PFSK-1 (cell line): ENCODE measurements at regions not wholly inside any gene's neighbourhood (a gene's known extent, or its start where the extent isn't known, plus 50 kb on each side); places are given as distances from the start of the nearest gene placed in this dataset.

ENCODE experiments used
- FOXP2 ChIP-seq: optimal IDR thresholded peaks from 2 replicates; pipeline ENCODE3; 2011; ENCODE audit warnings: borderline replicate concordance, control low read depth, inconsistent platforms; ENCODE audit not compliant: insufficient read depth; ENCODE audit errors: extremely low read length, extremely low read depth
- POLR2AphosphoS5 ChIP-seq: IDR thresholded peaks from 2 replicates; pipeline ENCODE4 v1.6.1; 2012; ENCODE audit warnings: low read depth, mild to moderate bottlenecking, control low read depth, low read length, moderate library complexity
- SIN3A ChIP-seq: IDR thresholded peaks from 2 replicates; pipeline ENCODE4 v1.6.1; 2012; ENCODE audit warnings: mild to moderate bottlenecking, low read length, moderate library complexity, borderline replicate concordance; ENCODE audit not compliant: insufficient read depth
- TAF1 ChIP-seq: IDR thresholded peaks from 2 replicates; pipeline ENCODE4 v1.6.1; 2012; ENCODE audit warnings: low read length, control low read depth, borderline replicate concordance; ENCODE audit not compliant: insufficient read depth
- TF ChIP-seq, protein P1 (sequence below), 2 experiments: IDR thresholded peaks; 2 replicates each; pipeline versions ENCODE4 v1.6.1 to v1.8.0; 2011 to 2012; ENCODE audit warnings: low read depth in 2 of 2, low read length in 2 of 2, control low read depth in 1 of 2, inconsistent platforms in 1 of 2, mild to moderate bottlenecking in 1 of 2, moderate library complexity in 1 of 2; ENCODE audit not compliant: insufficient read depth in 1 of 2

DNA sequence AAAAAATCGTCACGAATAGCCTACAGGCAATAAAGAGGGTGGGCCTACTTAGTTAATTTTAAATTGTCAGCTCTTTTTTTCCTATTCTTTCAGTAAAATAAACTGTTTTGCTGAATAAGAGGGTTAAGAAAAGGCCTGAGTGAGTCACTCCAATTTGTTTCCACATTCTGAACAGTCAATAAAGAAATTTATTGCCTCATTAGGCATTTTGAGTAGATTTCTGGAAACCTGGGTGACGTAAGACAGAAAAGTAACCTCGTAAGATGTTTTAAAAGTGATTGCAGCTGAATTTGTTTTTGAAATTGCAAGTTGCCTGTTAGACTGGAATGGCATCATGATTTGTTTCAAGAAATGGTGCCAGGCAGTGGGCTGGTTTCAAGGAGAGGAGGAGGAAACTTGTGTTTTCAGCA is 439.3 kb downstream of the USP25 start:
- TF ChIP-seq FOXP2 (no peak), POLR2AphosphoS5 (no peak), TAF1 (no peak), SIN3A (no peak)
- TF ChIP-seq, protein P1, sequence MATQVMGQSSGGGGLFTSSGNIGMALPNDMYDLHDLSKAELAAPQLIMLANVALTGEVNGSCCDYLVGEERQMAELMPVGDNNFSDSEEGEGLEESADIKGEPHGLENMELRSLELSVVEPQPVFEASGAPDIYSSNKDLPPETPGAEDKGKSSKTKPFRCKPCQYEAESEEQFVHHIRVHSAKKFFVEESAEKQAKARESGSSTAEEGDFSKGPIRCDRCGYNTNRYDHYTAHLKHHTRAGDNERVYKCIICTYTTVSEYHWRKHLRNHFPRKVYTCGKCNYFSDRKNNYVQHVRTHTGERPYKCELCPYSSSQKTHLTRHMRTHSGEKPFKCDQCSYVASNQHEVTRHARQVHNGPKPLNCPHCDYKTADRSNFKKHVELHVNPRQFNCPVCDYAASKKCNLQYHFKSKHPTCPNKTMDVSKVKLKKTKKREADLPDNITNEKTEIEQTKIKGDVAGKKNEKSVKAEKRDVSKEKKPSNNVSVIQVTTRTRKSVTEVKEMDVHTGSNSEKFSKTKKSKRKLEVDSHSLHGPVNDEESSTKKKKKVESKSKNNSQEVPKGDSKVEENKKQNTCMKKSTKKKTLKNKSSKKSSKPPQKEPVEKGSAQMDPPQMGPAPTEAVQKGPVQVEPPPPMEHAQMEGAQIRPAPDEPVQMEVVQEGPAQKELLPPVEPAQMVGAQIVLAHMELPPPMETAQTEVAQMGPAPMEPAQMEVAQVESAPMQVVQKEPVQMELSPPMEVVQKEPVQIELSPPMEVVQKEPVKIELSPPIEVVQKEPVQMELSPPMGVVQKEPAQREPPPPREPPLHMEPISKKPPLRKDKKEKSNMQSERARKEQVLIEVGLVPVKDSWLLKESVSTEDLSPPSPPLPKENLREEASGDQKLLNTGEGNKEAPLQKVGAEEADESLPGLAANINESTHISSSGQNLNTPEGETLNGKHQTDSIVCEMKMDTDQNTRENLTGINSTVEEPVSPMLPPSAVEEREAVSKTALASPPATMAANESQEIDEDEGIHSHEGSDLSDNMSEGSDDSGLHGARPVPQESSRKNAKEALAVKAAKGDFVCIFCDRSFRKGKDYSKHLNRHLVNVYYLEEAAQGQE (IDR thresholded peaks at IDR 0.05; ENCODE audit: insufficient read depth in 1 of 2, low read depth in 2 of 2, low read length in 2 of 2), result no peak

DNA sequence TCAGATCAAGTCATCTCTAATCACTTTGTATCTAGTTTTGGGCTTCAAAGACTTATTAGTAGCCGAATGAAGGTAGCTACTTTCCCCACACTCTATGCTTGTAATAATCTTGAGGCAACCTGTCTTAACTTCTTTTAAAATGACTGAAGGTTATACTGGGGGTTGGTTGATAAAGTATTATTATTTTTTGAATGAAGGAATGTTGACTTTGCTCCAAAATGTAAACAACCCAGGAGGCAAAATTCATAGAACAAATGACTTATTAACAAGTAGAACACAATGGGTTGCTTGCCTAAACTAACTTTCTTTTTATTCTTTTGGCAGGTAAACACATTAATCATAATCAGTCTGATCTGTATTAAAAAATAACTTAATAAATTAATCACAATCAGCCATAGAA is 440.0 kb downstream of the USP25 start:
- TF ChIP-seq, protein P1 (IDR thresholded peaks at IDR 0.05; ENCODE audit: insufficient read depth in 1 of 2, low read depth in 2 of 2, low read length in 2 of 2), result no peak
- no peak for TF ChIP-seq POLR2AphosphoS5
- TF ChIP-seq FOXP2, result no peak

DNA sequence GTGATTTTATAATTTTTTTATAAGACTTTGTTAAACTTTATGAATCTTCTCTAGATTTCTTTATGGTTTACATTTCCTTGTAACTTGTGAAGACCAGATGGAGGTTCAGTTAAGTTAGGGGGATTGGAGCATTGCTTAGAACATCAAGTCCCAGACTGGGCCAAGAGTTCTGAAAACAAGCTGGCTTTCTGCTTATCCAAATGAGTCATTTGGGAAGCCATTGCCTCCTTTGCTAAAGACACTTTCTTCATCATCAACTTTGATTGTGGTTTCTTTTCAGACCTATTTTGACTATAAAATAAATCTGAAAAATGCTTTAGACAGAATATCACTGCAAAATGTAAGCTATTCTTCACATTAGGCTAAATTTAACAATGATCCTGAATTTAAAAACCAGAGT is 446.8 kb downstream of the USP25 start:
- no peak for TF ChIP-seq TAF1
- TF ChIP-seq SIN3A, result no peak
- TF ChIP-seq, protein P1 (IDR thresholded peaks at IDR 0.05; ENCODE audit: insufficient read depth in 1 of 2, low read depth in 2 of 2, low read length in 2 of 2), result no peak
- TF ChIP-seq FOXP2, result no peak
- TF ChIP-seq POLR2AphosphoS5, result no peak

DNA sequence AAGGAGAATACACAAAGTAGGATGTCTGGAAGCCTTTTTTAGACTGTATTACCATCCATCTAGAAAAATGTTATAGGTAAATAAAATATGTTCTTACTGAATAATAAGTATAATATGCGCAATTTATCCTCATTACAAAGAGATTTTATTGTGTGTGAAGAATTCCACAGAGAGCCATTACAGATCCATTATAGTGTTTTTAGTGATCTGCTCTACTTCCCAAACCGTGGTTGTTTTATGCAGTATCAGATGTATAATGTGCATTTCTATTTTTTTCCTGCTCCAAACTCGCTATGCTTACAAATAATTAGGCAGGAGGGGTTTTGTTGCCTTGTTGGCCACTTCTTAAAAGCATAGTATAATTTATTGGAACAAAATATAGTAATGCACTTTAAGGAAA is 447.8 kb downstream of the USP25 start:
- no peak for TF ChIP-seq TAF1
- no peak for TF ChIP-seq POLR2AphosphoS5
- no peak for TF ChIP-seq SIN3A
- TF ChIP-seq FOXP2, result no peak
- TF ChIP-seq, protein P1 (IDR thresholded peaks at IDR 0.05; ENCODE audit: insufficient read depth in 1 of 2, low read depth in 2 of 2, low read length in 2 of 2), result no peak

DNA sequence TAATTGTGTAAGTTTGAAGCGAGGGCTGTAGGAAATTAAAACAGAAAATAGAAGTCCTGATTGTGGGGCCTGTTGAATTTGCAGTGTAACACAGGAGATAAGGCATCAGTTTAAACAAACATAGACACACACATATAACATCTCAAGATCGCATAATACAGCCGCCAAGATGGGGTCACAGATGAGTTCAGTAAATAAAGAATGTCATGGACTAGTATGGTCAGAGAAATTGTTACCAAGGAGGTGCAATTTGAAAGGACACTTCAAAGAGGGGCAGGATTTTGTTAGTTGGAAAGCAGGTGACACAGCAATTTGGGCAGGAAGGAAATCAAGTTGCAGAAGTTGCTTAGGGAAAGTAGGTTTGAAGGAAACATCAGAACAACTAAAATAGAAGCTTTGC is 450.0 kb downstream of the USP25 start:
- TF ChIP-seq, protein P1 (IDR thresholded peaks at IDR 0.05; ENCODE audit: insufficient read depth in 1 of 2, low read depth in 2 of 2, low read length in 2 of 2), result no peak
- no peak for TF ChIP-seq FOXP2
- no peak for TF ChIP-seq POLR2AphosphoS5
- TF ChIP-seq SIN3A, result no peak
- TF ChIP-seq TAF1, result no peak
